Ishikawa (cell line): ENCODE measurements at regions not wholly inside any gene's neighbourhood (a gene's known extent, or its start where the extent isn't known, plus 50 kb on each side); places are given as distances from the start of the nearest gene placed in this dataset.

Source experiments
- CEBPB ChIP-seq: IDR thresholded peaks from 2 replicates; pipeline ENCODE4 v1.6.1; 2012
- CREB1 ChIP-seq: IDR thresholded peaks from 2 replicates; pipeline ENCODE4 v1.6.1; 2012; ENCODE audit warnings: low read depth
- EGR1 ChIP-seq: IDR thresholded peaks from 2 replicates; pipeline ENCODE4 v1.6.1; 2012
- EP300 ChIP-seq: IDR thresholded peaks from 2 replicates; pipeline ENCODE4 v1.6.1; 2012; ENCODE audit warnings: borderline replicate concordance
- FOXM1 ChIP-seq: IDR thresholded peaks from 2 replicates; pipeline ENCODE4 v1.6.1; 2012; ENCODE audit warnings: low read depth, borderline replicate concordance
- NFIC ChIP-seq: IDR thresholded peaks from 2 replicates; pipeline ENCODE4 v1.6.1; 2012
- RAD21 ChIP-seq: IDR thresholded peaks from 2 replicates; pipeline ENCODE4 v1.6.1; 2012; ENCODE audit warnings: low read depth
- TAF1 ChIP-seq: IDR thresholded peaks from 2 replicates; pipeline ENCODE4 v1.6.1; 2012; ENCODE audit warnings: low read depth, mild to moderate bottlenecking
- TCF12 ChIP-seq: IDR thresholded peaks from 2 replicates; pipeline ENCODE4 v1.6.1; 2012; ENCODE audit warnings: low read depth
- TEAD4 ChIP-seq: IDR thresholded peaks from 2 replicates; pipeline ENCODE4 v1.6.1; 2012
- YY1 ChIP-seq: IDR thresholded peaks from 2 replicates; pipeline ENCODE4 v1.6.1; 2012; ENCODE audit warnings: low read depth
- ZBTB7A ChIP-seq: IDR thresholded peaks from 2 replicates; pipeline ENCODE4 v1.6.1; 2012; ENCODE audit warnings: low read depth
- TF ChIP-seq, protein P1 (sequence below): IDR thresholded peaks from 2 replicates; pipeline ENCODE4 v1.6.1; 2012; ENCODE audit warnings: low read depth, mild to moderate bottlenecking
- TF ChIP-seq, protein P2 (sequence below): IDR thresholded peaks from 2 replicates; pipeline ENCODE4 v1.6.1; 2012
- TF ChIP-seq, protein P3 (sequence below): IDR thresholded peaks from 2 replicates; pipeline ENCODE4 v1.6.1; 2012

- TF ChIP-seq CREB1 = no peak
- TF ChIP-seq, protein P1, sequence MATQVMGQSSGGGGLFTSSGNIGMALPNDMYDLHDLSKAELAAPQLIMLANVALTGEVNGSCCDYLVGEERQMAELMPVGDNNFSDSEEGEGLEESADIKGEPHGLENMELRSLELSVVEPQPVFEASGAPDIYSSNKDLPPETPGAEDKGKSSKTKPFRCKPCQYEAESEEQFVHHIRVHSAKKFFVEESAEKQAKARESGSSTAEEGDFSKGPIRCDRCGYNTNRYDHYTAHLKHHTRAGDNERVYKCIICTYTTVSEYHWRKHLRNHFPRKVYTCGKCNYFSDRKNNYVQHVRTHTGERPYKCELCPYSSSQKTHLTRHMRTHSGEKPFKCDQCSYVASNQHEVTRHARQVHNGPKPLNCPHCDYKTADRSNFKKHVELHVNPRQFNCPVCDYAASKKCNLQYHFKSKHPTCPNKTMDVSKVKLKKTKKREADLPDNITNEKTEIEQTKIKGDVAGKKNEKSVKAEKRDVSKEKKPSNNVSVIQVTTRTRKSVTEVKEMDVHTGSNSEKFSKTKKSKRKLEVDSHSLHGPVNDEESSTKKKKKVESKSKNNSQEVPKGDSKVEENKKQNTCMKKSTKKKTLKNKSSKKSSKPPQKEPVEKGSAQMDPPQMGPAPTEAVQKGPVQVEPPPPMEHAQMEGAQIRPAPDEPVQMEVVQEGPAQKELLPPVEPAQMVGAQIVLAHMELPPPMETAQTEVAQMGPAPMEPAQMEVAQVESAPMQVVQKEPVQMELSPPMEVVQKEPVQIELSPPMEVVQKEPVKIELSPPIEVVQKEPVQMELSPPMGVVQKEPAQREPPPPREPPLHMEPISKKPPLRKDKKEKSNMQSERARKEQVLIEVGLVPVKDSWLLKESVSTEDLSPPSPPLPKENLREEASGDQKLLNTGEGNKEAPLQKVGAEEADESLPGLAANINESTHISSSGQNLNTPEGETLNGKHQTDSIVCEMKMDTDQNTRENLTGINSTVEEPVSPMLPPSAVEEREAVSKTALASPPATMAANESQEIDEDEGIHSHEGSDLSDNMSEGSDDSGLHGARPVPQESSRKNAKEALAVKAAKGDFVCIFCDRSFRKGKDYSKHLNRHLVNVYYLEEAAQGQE = no peak
- TF ChIP-seq, protein P2, sequence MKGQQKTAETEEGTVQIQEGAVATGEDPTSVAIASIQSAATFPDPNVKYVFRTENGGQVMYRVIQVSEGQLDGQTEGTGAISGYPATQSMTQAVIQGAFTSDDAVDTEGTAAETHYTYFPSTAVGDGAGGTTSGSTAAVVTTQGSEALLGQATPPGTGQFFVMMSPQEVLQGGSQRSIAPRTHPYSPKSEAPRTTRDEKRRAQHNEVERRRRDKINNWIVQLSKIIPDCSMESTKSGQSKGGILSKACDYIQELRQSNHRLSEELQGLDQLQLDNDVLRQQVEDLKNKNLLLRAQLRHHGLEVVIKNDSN = no peak
- TF ChIP-seq, protein P3, sequence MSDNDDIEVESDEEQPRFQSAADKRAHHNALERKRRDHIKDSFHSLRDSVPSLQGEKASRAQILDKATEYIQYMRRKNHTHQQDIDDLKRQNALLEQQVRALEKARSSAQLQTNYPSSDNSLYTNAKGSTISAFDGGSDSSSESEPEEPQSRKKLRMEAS = no peak
- no peak for TF ChIP-seq TEAD4
- TF ChIP-seq CEBPB = no peak
- no peak for TF ChIP-seq TCF12
- TF ChIP-seq FOXM1 = no peak
- no peak for TF ChIP-seq TAF1
- no peak for TF ChIP-seq RAD21
- TF ChIP-seq EP300 = no peak
- no peak for TF ChIP-seq NFIC
- TF ChIP-seq EGR1 = no peak
- no peak for TF ChIP-seq ZBTB7A
- no peak for TF ChIP-seq YY1
These were observed 250.5 kb upstream of the PDE4D start for GRCh38 chr5:60143942-60144549.

DNA sequence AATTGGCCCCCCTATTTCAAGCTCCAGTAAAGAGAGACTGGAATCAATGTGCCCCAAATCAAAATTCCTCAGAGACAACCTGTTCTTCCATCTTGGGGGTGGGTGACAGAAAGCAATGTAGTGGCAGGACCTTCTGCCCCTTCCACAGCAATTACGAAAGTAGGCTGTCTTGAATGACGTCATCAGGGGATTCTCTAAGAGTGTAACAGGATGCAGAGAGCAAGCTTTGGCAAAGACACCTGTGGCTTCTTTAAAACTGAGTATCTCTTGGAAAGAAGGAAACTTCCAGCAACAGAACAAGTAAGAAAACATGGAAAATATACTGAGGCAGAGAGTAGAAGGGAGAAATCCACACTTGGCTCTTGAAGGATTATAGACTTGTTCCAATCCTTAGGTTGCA is 247.6 kb upstream of the PDE4D start:
- TF ChIP-seq ZBTB7A (no peak), FOXM1 (no peak), NFIC (no peak), TEAD4 (no peak), EGR1 (no peak), RAD21 (no peak), YY1 (no peak), CREB1 (no peak), TAF1 (no peak), TCF12 (no peak)
- TF ChIP-seq, protein P1 = no peak
- TF ChIP-seq, protein P3 = no peak
- TF ChIP-seq, protein P2 = no peak

DNA sequence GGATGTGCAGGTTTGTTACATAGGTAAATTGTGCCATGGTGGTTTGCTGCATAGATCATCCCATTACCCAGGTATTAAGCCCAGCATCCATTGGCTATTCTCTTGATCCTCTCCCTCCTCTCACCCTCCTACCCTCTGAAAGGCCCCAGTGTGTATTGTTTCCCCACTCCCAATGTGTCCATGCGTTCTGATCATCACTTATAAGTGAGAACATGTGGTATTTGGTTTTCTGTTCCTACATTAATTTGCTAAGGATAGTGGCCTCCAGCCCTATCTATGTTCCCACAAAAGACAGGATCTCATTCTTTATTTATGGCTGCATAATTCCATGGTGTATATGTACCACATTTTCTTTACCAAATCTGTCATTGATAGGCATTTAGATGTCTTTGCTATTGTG is 243.3 kb upstream of the PDE4D start:
- TF ChIP-seq, protein P3 = no peak
- TF ChIP-seq TAF1 (no peak), TEAD4 (no peak)
- TF ChIP-seq, protein P1 = no peak

GRCh38 chr5:60131504-60131903 is 238.0 kb upstream of the PDE4D start:
- no peak for TF ChIP-seq ZBTB7A
- TF ChIP-seq TEAD4 = no peak
- no peak for TF ChIP-seq RAD21
- TF ChIP-seq TAF1 = no peak
- TF ChIP-seq, protein P3 = no peak
- TF ChIP-seq TCF12 = no peak
- no peak for TF ChIP-seq FOXM1
- TF ChIP-seq CREB1 = no peak
- no peak for TF ChIP-seq NFIC
- TF ChIP-seq EP300 = no peak
- no peak for TF ChIP-seq EGR1
- TF ChIP-seq YY1 = no peak
- TF ChIP-seq, protein P2 = no peak
- TF ChIP-seq, protein P1 = no peak
- no peak for TF ChIP-seq CEBPB
